HG03097 (cell line): ENCODE measurements at regions not wholly inside any gene's neighbourhood (a gene's known extent, or its start where the extent isn't known, plus 50 kb on each side); places are given as distances from the start of the nearest gene placed in this dataset.

ENCODE experiments used
- ATAC-seq: cut with Tn5 transposase; IDR thresholded peaks from one replicate; pipeline ENCODE4 v1.9.1; 2021; ENCODE audit not compliant: unreplicated experiment, low FRiP score

DNA sequence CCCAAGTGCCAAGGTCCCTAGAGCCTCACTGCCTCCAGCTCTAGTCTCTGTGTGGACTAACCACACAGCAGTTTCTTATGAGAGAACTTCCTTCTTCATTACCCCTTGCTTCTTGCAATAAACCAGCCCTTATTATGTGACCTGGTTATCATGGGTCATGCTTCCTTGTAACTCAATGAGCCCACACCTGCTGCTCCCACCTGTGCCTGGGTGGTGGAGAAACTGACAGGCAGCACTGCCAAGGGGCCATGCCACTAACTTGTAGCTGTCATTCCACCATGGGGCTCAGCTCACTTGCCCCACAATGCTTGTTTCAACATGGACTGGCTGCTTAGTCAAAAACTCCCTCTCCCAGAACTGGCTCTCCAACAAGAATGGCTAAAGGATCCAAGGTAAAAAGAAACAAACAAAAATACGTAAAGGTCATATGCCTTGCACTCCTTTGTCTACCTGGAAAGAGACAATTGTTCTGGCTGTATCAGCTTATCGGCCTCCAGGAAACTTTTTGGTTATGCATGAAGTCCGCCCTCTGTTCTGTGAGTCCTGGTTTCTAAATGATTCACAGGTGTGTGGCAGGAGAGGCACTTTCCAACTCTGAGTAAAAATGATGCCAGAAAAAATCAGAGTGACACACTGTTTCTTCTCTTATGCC is 446.4 kb downstream of the COG6 start:
- peak; percentile 86 for ATAC-seq

DNA sequence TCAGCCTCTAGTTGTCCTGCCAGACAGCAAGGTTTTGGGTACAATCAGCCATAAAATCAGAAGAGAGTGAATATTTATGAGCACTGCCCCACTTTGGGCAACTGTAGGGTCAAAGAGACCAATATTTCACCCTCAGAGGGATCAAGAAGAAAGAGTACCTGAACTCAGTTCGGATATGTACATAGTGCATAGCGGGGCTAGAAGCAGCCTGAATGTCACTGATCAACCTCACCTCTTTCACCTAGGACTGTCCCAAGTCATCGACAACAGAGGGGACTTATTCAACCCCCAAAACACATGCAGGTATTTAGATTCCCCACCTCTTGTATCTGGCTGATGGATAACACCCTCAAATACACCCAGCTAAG is 446.9 kb downstream of the COG6 start:
- no peak for ATAC-seq

DNA sequence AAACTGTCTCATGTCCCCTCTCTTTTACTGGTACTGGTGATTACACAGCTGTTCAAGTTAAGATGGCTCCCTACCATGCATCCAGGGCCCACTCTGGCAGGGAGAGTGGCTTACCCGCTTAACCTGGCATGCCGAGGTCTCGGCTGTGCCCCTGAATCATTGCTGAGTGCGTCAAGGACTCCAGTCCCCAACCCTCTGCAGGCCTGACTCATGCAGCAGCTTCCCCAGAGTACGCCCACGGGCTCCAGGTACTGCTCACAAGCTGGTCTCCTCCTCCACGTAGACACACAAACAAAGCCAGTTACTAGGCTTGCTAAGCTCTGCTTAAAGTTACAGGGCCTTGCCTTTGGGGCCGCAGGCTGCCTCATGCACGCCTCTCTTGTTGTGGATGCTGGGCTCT is 447.4 kb downstream of the COG6 start:
- ATAC-seq, result no peak

DNA sequence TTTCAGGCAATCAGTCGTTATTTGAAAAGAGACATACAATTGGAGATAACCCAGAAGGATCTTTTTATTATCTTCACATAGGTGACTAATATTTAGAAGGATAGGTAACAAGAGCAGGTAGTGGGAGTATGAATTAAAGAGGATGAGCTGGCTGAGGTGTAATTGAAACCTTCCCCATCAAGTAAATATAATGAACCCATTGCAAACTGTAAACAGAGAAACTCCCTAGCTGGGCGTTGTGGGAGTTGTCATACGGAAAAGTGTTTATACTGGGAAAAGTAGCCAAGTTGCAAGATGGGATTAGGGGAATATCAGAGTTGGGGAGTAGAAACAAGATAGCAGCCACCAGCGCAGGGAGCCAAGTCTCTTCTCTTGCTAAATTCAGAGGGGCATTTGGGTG is 448.4 kb downstream of the COG6 start:
- ATAC-seq, result no peak

DNA sequence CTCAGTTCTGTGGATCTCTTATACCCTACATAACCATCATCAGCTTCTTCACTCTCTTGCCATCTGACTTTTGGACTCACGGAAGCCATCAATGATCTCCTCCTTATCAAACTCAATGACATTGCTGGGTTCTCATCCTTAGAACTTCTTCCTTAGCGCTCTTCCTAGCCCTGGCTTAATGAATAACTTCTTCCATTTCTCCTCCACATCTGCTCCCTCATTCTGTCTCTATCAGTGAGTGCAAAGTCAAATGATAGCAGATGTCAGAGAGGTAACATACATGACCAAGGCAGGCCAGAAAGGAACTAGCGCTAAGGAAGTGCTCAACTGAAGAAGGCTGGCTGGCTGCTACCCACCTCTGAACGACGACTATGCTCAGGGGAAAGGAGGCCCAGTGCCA is 449.8 kb downstream of the COG6 start:
- no peak for ATAC-seq

DNA sequence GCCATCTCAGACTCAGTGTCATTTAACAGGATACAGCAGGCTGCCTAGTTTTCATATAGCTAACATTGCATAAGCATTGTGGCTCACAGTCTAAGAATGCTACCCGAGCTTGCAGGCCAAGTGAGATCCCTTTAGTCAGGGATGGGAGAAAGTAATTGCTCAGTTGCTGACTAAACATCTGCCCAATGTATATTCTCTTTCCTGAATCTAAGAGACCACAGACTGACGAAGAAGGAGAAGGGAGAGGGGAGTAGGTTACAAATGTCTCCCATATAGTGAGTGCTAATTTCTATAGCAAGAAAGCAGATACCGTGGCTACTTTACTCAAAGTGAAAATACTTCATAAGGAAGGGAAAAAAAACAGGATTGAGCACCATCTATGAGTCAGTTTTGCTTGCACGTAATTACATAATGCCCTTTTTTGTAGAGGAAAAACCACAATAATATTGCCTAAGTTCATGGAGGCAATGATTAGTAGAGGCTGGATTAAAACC is 453.9 kb downstream of the COG6 start:
- no peak for ATAC-seq

DNA sequence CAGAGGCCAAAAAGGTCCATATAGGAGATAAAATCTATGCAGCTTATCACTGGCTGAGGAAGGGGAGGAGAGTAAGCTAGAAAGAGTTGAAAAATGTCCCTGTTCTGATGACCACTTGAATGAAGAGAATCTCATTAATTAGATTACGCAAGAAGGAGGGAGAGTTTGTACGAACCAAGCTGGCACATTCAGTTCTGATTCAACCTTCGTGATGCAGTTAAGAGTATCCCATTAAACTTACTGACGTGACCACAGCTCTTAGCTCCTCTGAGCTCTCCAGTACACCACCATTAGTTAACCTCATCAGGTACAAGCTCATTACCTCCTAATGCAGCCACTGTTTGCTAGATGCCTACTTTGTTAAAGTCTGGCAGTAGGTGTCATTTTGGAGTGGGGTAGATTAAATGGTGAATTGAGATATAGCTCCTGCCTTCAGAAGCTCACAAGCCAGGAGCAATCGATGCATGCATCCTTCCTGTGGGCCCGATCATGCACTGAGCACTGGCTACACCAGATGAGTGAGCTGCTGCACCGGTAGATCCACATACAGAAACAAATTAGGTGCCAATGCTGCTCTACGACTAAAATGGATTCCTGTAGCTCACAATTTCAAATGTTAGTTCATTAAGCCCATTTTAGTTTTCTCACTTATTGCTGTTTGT is 458.3 kb downstream of the COG6 start:
- ATAC-seq, result no peak

DNA sequence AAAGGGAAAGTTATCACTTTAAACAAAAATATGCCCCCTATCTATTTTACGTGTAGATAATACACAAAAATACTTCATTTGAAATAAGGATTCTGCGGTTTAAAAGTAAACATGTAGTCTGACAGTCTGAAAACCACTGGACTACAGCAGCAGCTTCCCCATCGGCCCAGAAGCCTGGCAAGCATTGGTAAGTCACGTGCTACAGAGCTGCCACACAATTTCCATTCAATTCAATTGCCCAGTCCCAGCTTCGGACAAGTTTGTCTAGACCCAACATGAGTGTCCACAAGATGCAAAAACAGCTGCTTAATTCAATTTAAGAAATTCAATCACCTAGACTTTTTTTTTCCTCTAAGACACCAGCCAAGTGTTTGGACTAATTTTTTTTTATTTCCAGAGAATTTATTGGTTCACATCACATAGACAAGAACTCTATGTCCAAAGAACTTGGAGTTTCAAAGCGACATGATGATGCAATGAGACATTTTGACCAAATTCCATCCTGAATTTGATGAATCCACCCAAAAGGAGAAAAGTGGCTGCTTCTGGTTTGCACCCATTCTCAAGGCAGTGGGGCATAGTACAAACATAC is 458.9 kb downstream of the COG6 start:
- no peak for ATAC-seq

DNA sequence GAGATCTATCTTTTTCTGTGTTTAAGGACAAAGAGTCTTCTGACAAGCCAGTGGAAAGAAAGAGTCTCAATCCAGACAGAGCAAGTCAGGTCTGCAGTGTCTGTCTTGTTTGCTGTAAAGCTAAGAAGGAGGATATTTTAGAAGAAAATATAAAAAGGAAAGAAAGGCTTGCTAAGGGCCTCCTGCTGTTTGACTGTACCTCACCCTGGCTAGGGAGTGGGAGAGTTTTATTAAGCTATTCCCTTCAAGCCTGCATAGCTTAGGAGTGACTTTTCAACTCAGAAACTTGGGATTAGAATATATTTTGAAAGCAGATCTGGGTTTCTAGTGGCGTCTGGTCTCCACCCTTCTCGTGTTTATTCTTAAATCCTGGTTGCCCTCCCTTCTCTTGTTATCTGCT is 460.0 kb downstream of the COG6 start:
- ATAC-seq, result no peak

DNA sequence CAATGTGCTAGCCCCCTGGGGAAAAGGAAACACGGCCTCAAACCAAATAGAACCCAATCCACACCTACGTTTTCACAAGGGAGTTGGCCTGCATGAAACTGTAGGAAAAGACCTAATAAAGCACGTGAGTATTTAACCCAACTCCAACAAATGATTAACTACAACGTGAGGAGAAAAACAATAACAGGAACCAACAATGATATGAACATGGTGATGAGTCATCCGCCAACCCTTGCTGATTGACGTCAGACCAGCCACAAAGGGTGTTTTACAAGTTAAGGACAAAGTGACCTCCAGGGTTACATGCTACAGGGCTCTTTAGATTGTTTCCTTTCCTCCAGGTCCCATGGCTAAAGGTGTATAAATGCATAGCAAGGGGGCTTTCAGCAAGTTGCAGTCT is 460.5 kb downstream of the COG6 start:
- peak; percentile 94 for ATAC-seq

DNA sequence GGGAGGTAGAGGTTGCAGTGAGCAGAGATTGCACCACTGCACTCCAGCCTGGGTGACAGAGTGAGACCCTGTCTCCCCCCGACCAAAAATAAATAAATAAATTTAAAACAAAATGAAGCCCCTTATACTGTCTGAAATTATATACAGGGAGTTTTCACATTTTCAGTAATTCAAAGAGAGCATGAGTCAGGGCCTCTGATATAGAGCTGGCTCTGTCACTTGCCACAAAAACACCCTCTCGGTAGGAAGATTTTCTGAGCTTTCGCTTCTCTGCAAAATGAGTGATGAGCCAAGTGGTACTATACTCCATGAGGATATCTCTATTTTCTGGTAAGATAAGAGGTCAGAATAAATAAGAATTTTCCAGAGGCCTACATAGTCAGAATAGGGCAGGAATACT is 462.9 kb downstream of the COG6 start:
- ATAC-seq, result no peak

DNA sequence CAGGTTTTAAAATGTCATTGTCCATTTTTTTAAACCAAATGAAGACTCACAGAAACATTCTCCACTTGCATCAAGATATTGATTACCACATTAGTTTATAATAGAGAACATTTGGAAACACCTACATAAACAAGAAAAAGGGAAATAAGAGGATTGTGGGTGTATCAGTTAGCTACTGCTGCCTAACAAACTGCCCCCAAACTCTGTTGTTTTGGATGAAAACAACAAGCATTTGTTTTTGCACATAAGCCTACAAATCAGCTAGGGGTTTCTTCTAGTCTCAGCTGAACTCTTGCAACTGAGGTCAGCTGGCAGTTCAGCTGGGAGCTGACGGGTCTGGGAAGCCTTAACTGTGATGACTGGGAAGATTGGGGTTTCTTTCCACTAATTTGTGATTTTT is 464.4 kb downstream of the COG6 start:
- ATAC-seq, result no peak

DNA sequence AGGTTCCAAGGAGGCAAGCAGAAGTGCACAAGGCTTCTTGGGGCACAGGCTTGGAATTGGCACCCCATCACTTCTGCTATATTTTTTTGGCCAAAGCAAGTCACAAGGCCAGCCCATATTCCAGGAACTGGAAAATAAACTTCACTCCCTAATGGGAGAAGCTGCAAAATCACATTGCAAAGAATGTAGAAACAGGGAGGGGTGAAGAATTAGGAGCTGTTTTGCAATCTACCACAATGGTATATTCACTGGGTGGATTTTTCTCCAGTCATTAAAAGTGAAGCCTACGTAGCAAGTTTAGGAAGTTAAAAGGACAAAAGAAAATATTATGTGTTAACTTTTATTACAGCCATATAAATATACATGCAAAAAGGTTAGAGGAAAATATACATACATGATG is 464.8 kb downstream of the COG6 start:
- no peak for ATAC-seq

DNA sequence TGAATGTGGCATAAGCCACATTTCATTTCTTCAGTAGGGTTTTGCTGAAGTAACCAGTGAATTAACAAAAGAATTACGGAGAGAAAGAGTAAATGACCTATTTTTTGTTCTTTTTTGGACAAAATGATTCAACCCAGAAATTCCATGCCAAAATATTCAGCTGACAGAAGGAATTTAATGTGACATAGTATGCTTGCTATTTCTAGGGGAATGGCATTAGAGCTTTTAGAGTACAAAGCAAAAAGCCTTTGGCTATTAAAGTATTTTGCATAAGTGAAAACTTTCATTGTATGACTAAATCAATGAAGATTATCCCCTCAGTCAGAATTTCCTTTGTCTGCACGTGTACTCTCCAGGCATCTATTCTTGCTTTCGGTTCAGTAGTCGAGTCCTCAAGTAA is 465.3 kb downstream of the COG6 start:
- ATAC-seq, result no peak

DNA sequence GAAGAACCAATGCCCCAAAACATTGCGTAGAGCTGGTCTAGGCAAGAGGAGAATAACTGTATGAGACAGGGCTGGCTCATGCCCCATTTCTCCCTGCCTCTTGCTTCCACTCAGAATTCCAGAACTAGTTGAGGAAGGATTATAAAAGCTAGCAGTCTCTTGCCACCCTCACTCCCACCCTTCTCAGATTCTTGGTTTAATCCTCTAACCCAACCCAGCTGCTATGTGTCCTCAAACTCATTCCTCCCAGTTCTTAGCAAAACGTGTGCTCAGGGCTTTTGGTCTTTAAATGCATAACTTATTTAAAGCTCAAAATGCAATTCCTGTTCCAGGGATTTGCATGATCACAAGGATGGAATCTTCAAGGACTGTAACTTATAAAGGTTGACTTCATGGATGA is 466.3 kb downstream of the COG6 start:
- ATAC-seq, result no peak

DNA sequence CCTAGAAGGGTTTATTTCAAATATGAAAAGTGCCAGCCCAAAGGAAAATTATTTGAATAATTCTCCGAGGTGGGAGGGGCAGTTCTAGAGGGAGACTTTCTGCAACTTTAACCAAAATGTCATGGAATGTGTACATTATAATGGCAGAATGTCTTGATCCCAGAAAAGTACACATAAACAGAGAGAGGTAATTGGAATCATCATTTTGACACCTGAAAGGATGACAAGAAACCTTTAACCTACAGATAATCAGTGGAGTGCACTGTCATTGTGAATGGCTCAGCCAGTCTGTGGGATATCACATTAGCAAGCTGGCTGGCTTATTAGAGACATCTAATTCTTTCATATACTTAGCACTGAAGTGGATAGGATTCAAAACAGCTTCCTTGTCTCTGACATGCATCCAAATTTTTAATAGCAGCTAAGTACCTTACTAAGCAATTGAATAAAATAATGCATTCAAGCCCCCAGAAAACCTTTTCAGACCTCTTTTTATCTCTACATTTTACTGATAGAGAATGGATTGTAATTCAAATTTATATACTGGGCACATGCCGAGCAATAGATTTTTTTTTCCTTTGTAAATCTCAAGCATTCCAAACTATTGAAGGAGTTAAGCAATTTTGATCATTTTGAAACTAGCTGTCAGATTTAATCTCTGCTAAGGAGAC is 468.6 kb downstream of the COG6 start:
- no peak for ATAC-seq

DNA sequence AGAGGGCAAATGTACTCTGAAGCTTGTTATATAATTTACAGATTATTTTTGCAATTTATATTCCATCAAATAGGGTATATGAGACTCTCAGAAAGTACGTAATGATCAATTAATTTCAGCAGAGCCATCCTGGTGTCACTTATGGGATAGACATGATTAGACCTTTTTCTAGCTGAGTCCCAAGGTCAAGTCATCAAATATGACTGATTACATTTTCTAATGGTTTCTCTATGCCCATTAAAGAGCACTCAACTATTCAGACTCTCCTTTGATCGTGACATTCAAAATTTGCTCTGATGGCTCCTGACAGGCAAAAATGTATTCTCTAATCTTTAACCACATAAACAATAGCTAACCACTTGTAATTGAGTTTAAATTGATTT is 469.2 kb downstream of the COG6 start:
- no peak for ATAC-seq

DNA sequence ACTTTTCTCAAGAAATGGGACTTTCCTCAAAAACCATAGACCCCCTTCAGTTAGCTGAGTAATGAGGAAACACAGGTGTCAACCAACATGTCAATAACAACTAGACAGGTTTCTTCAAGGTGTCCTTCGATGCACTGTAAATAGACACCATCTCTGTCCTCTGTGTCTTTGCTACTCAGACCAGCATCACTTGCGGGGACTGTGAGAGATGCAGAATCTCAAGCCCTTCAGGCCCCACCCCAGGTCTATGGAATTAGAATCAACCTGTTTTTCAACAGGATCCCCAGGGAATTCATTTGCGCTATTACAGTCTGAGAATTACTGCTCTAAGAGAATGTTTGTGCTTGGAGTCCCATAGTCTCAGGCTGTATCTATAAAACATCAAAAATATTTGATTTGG is 469.9 kb downstream of the COG6 start:
- no peak for ATAC-seq

DNA sequence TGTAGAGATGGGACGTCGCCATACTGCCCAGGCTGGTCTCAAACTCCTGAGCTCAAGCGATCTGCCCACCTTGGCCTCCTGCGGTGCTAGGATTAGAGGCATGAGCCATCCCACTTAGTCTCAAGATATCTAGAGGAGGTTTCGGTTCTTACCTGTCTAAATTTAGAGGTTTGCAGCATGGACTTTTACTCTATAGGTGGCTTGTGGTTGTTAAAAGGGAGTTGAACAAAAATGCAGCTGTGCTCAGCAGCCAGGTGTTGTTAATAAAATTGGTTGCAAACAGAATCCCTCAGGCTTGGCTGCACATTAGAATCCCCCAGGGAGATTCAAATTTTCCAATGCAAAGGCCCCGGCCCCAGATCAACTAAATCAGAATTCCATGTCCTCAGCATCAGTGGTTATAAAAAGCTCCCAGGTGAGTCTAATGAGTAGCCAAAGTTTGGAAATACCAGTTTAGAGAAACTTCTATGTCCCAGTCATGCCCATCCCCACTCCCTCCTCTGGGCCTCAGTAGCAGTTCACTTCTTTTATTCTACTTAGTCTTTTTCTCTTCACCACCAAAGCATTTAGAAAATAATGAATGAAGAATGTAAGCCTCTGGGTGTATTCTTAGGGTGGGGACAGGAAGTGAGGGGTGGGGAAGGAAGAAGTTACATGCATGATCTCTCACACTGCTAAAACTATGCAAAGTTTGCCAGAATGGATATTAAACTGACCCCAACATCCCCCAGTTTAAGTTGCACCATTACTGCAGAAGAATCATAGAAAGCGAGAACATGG is 471.0 kb downstream of the COG6 start:
- no peak for ATAC-seq

DNA sequence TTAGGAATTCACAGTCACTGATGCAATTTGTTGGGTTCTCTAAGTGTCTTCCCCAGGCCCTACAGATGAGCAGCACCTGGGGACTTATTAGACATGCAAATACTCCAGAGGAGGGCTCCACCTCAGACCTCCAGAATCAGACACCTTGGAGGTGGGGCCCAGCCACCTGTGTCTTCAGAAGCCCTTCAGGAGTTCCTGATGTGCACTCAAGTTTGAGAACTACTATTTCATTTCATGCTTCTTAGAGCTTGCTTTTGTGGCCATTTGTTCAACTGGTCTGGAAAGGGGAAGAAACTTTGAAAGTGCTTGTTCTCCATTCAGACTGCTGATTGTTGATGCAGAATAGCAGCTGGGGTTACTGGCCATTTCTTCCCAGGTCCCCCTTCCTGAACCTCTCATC is 472.0 kb downstream of the COG6 start:
- ATAC-seq, result no peak

DNA sequence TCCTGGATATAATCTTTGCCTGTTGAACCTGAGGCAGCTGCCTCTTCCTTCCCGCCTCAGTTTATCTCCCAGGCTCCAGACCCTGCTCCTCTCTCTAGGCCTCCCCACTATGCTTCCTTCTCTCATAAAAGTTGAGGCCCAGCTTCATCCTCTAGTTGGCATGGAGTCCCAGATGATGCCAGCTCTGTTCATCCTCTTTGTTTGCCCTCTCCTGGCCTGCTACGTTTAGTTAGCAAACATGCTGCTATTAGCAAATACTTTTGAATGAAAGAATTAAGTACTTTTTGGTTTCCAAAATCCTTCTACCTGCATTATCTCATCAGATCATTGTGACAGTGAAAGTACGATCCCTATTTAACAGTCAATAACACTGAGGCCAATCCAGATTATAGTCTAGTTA is 472.5 kb downstream of the COG6 start:
- no peak for ATAC-seq
